Islet precursor cell (in vitro differentiated cells): ENCODE measurements at regions not wholly inside any gene's neighbourhood (a gene's known extent, or its start where the extent isn't known, plus 50 kb on each side); places are given as distances from the start of the nearest gene placed in this dataset.

Experiments used
- DNase-seq: peaks from one replicate; pipeline ENCODE4 v3.0.0-alpha.2; 2018

- no peak for DNase-seq
Observed at GRCh38 chr3:72337480-72337855, 510.8 kb downstream of the SHQ1 start.

- peak; percentile 91 for DNase-seq
Observed at GRCh38 chr3:72336821-72337479, 511.3 kb downstream of the SHQ1 start.

- no peak for DNase-seq
Observed at GRCh38 chr3:72336114-72336651, 512.1 kb downstream of the SHQ1 start.

- DNase-seq, result no peak
Observed at GRCh38 chr3:72335458-72336095, 512.7 kb downstream of the SHQ1 start.

- DNase-seq, result no peak
Observed at GRCh38 chr3:72334681-72335457, 513.4 kb downstream of the SHQ1 start.

GRCh38 chr3:72332689-72333088 is 515.6 kb downstream of the SHQ1 start:
- no peak for DNase-seq

GRCh38 chr3:72332036-72332435 is 516.2 kb downstream of the SHQ1 start:
- no peak for DNase-seq

GRCh38 chr3:72331076-72331475 is 517.2 kb downstream of the SHQ1 start:
- DNase-seq, result no peak

- DNase-seq, result no peak
Observed at GRCh38 chr3:72329354-72329753, 518.9 kb downstream of the SHQ1 start.

GRCh38 chr3:72328755-72329277 is 519.4 kb downstream of the SHQ1 start:
- no peak for DNase-seq

GRCh38 chr3:72327008-72327407 is 521.2 kb downstream of the SHQ1 start:
- DNase-seq, result no peak

- DNase-seq, result no peak
Observed at GRCh38 chr3:72324253-72324811, 523.9 kb downstream of the SHQ1 start.

- no peak for DNase-seq
Observed at GRCh38 chr3:72323773-72324172, 524.5 kb downstream of the SHQ1 start.

- no peak for DNase-seq
Observed at GRCh38 chr3:72322264-72322976, 525.8 kb downstream of the SHQ1 start.

- DNase-seq, result no peak
Observed at GRCh38 chr3:72320955-72321303, 527.3 kb downstream of the SHQ1 start.

- no peak for DNase-seq
Observed at GRCh38 chr3:72320095-72320954, 527.9 kb downstream of the SHQ1 start.

- peak; percentile 91 for DNase-seq
Observed at GRCh38 chr3:72319194-72320094, 528.8 kb downstream of the SHQ1 start.

- DNase-seq, result peak; percentile 75
Observed at GRCh38 chr3:72318504-72319193, 529.6 kb downstream of the SHQ1 start.

GRCh38 chr3:72317491-72317890 is 530.8 kb downstream of the SHQ1 start:
- no peak for DNase-seq
